IMR-90 (cell line): ENCODE measurements at regions not wholly inside any gene's neighbourhood (a gene's known extent, or its start where the extent isn't known, plus 50 kb on each side); places are given as distances from the start of the nearest gene placed in this dataset.

Experiments
- ATAC-seq: fragments of 200-7000 bp; cut with Tn5 transposase; 2 replicates; pipeline ENCODE4 v1.9.1; 2020; ENCODE audit warnings: low read depth, mild to moderate bottlenecking, moderate library complexity
- BruUV-seq: library from RNA; stranded (reverse); fragments of 400-500 nt; replicated peaks from 2 replicates; lab custom pipeline; 2021; lab: Mats Ljungman, UMichigan
- CTCF ChIA-PET: fragments of 300-600 bp; formaldehyde crosslinking; extraction: SDS; loops from one replicate; lab custom pipeline; 2021; ENCODE audit warnings: antibody characterized with exemption; lab: Yijun Ruan, JAX
- POLR2A ChIA-PET: fragments of 300-600 bp; sonication (Branson Sonifier 250); formaldehyde crosslinking; loops from one replicate; lab custom pipeline; 2022; ENCODE audit warnings: antibody characterized with exemption; ENCODE audit not compliant: unreplicated experiment; lab: Charles Lee
- DNase-seq: peaks from one replicate; pipeline ENCODE4 v3.0.0; 2013
- H2AFZ ChIP-seq: replicated peaks from 2 replicates; pipeline ENCODE3; 2013; ENCODE audit warnings: low read length, mild to moderate bottlenecking; ENCODE audit not compliant: poor library complexity
- H2AK5ac ChIP-seq: 2 replicates; pipeline ENCODE4 v1.6.1; 2013; ENCODE audit warnings: low read depth, low read length, inconsistent platforms
- H2AK9ac ChIP-seq: replicated peaks from 2 replicates; pipeline ENCODE3; 2013; ENCODE audit warnings: mild to moderate bottlenecking, low read depth, low read length, moderate library complexity; ENCODE audit not compliant: poor library complexity
- H2BK120ac ChIP-seq: 2 replicates; pipeline ENCODE4 v1.6.1; 2013; ENCODE audit warnings: low read depth, low read length, inconsistent platforms
- H2BK15ac ChIP-seq: 3 replicates; pipeline ENCODE4 v1.6.1; 2013; ENCODE audit warnings: low read depth, low read length, inconsistent platforms
- H2BK20ac ChIP-seq: 2 replicates; pipeline ENCODE4 v1.6.1; 2013; ENCODE audit warnings: low read depth, mild to moderate bottlenecking, inconsistent platforms, low read length, moderate library complexity
- H2BK5ac ChIP-seq: 2 replicates; pipeline ENCODE4 v1.6.1; 2013; ENCODE audit warnings: mild to moderate bottlenecking, low read depth, low read length, inconsistent platforms; ENCODE audit not compliant: poor library complexity, severe bottlenecking
- H3K14ac ChIP-seq: replicated peaks from 2 replicates; pipeline ENCODE4 v1.6.1; 2013; ENCODE audit warnings: low read depth, low read length, inconsistent platforms
- H3K18ac ChIP-seq: 2 replicates; pipeline ENCODE4 v1.6.1; 2013; ENCODE audit warnings: low read depth, low read length, control low read depth
- H3K23ac ChIP-seq: 2 replicates; pipeline ENCODE4 v1.6.1; 2013; ENCODE audit warnings: low read depth, low read length, inconsistent platforms
- H3K27ac ChIP-seq: 2 replicates; pipeline ENCODE4 v1.5.1; 2013; ENCODE audit warnings: mild to moderate bottlenecking, control low read depth, low read length; ENCODE audit not compliant: insufficient read depth
- H3K27me3 ChIP-seq: 2 replicates; pipeline ENCODE4 v1.6.1; 2013; ENCODE audit warnings: low read length; ENCODE audit not compliant: control insufficient read depth, insufficient read depth
- H3K36me3 ChIP-seq: 2 replicates; pipeline ENCODE4 v1.6.1; 2013; ENCODE audit warnings: low read length, mixed read lengths; ENCODE audit not compliant: control insufficient read depth, insufficient read depth
- H3K4ac ChIP-seq: 2 replicates; pipeline ENCODE4 v1.6.1; 2013; ENCODE audit warnings: low read depth, low read length, inconsistent platforms
- H3K4me1 ChIP-seq: 2 replicates; pipeline ENCODE4 v1.6.1; 2013; ENCODE audit warnings: low read length, mixed read lengths; ENCODE audit not compliant: control insufficient read depth, insufficient read depth
- H3K4me2 ChIP-seq: 2 replicates; pipeline ENCODE4 v1.6.1; 2013; ENCODE audit warnings: low read depth, mild to moderate bottlenecking, control low read depth, low read length, moderate library complexity
- H3K4me3 ChIP-seq: 2 replicates; pipeline ENCODE4 v1.5.1; 2013; ENCODE audit warnings: low read depth, mild to moderate bottlenecking, control low read depth, low read length, moderate library complexity; ENCODE audit not compliant: insufficient read depth
- H3K56ac ChIP-seq: 2 replicates; pipeline ENCODE4 v1.6.1; 2013; ENCODE audit warnings: low read length, inconsistent platforms; ENCODE audit not compliant: insufficient read depth; ENCODE audit errors: extremely low read depth
- H3K79me1 ChIP-seq, 2 experiments: 2 replicates each; pipeline ENCODE4 v1.6.1; 2013; ENCODE audit warnings: low read length in 2 of 2, inconsistent platforms in 1 of 2, low read depth in 1 of 2
- H3K9ac ChIP-seq: 2 replicates; pipeline ENCODE4 v1.6.1; 2013; ENCODE audit warnings: low read depth, low read length, control low read depth
- H3K9me1 ChIP-seq: 2 replicates; pipeline ENCODE4 v1.6.1; 2013; ENCODE audit warnings: low read length, inconsistent platforms; ENCODE audit not compliant: insufficient read depth
- H3K9me3 ChIP-seq: 2 replicates; pipeline ENCODE4 v1.6.1; 2013; ENCODE audit warnings: low read length; ENCODE audit not compliant: control insufficient read depth, insufficient read depth
- H4K20me1 ChIP-seq: 2 replicates; pipeline ENCODE4 v1.6.1; 2013; ENCODE audit warnings: low read length, inconsistent platforms; ENCODE audit not compliant: insufficient read depth
- H4K5ac ChIP-seq: 2 replicates; pipeline ENCODE4 v1.6.1; 2013; ENCODE audit warnings: mild to moderate bottlenecking, low read depth, low read length, control low read depth
- H4K8ac ChIP-seq, 2 experiments: 2 replicates each; pipeline ENCODE4 v1.6.1; 2013; ENCODE audit warnings: low read depth in 2 of 2, low read length in 2 of 2, control low read depth in 1 of 2, inconsistent platforms in 1 of 2
- H4K91ac ChIP-seq: 2 replicates; pipeline ENCODE4 v1.6.1; 2013; ENCODE audit warnings: low read depth, low read length, inconsistent platforms; ENCODE audit not compliant: insufficient read depth
- WGBS, 2 experiments: methylation state at CpG; one replicate each; pipeline versions ENCODE4 v1.1.5 to v1.1.7; 2013; ENCODE audit warnings: missing lambda C conversion rate in 2 of 2; ENCODE audit not compliant: insufficient read length in 1 of 2; ENCODE audit errors: extremely low coverage in 2 of 2; 5-methylcytosine and 5-hydroxymethylcytosine counted together
- dilution Hi-C: fragments of 300-500 bp; cut with HindIII; formaldehyde crosslinking; loops from one replicate; pipeline ENCODE4 v1.14.3; 2018; ENCODE audit warnings: low sequenced_read_pairs; ENCODE audit not compliant: unreplicated experiment
- in situ Hi-C: fragments of 300-500 bp; cut with MboI; formaldehyde crosslinking; loops from 3 replicates; pipeline ENCODE4 v1.14.3; 2019; ENCODE audit warnings: low sequenced_read_pairs, inconsistent platforms, mixed read lengths
- intact Hi-C: fragments of 100-400 bp; cut with micrococcal nuclease; formaldehyde crosslinking; loops from 2 replicates; pipeline ENCODE4 v1.10.0; 2022
- TF ChIP-seq, protein P1 (sequence below): fragments of 150-350 bp; IDR thresholded peaks from 2 replicates; pipeline ENCODE4 v1.6.1; 2017; ENCODE audit warnings: mild to moderate bottlenecking, antibody characterized with exemption, low read length, low read depth

GRCh38 chr1:222251847-222252246 is 296.1 kb downstream of the HHIPL2 start:
- TF ChIP-seq, protein P1, sequence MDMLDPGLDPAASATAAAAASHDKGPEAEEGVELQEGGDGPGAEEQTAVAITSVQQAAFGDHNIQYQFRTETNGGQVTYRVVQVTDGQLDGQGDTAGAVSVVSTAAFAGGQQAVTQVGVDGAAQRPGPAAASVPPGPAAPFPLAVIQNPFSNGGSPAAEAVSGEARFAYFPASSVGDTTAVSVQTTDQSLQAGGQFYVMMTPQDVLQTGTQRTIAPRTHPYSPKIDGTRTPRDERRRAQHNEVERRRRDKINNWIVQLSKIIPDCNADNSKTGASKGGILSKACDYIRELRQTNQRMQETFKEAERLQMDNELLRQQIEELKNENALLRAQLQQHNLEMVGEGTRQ: no peak
- ChIA-PET CTCF (interaction anchor here (1.1 kb wide), 1 partner anchor 119 kb away, joined by 3 read pairs; no protein-coding TSS in a partner anchor), POLR2A (no interaction called here)
- in situ Hi-C loops: no loop called here
- no peak overlapping the region for H3K4me2 ChIP-seq
- DNase-seq: no peak
- no peak overlapping the region for H3K56ac ChIP-seq
- no peaks in the 10 kb centered on the region; the same call in 1 of the 2 replicates for H3K9me3 ChIP-seq
- no peak overlapping the region for H2BK15ac ChIP-seq
- H3K36me3 ChIP-seq: no peaks in the 10 kb centered on the region
- H4K8ac ChIP-seq: no peak overlapping the region
- H3K4me1 ChIP-seq: peaks cover 4% of the 10 kb centered on the region
- no peak overlapping the region for H2BK5ac ChIP-seq
- H2BK120ac ChIP-seq: no peak overlapping the region
- intact Hi-C loops: no loop called here
- no TSS peak for BruUV-seq
- dilution Hi-C loops: no loop called here
- no peak overlapping the region for H4K5ac ChIP-seq
- no peaks in the 10 kb centered on the region for H4K20me1 ChIP-seq
- ATAC-seq: no peak
- no peaks in the 10 kb centered on the region for H3K27me3 ChIP-seq
- H2BK20ac ChIP-seq: no peak overlapping the region
- H3K4me3 ChIP-seq: no peak overlapping the region
- H3K9me1 ChIP-seq: peaks cover 2% of the 10 kb centered on the region; the same call in 1 of the 2 replicates
- H3K23ac ChIP-seq: no peak overlapping the region
- H2AFZ ChIP-seq: no peak overlapping the region
- no peak overlapping the region for H3K4ac ChIP-seq
- no peak overlapping the region for H3K18ac ChIP-seq
- H4K91ac ChIP-seq: no peak overlapping the region
- no peak overlapping the region for H3K14ac ChIP-seq
- no peak overlapping the region for H3K27ac ChIP-seq
- no CpG with 5 or more reads among the region's 2 CpGs for WGBS, 2 experiments
- H2AK9ac ChIP-seq: no peak overlapping the region
- H3K9ac ChIP-seq: no peak overlapping the region
- no peaks in the 10 kb centered on the region for H3K79me1 ChIP-seq
- no peak overlapping the region for H2AK5ac ChIP-seq
